Adrenal gland (tissue), 2 donors: ENCODE measurements at regions not wholly inside any gene's neighbourhood (a gene's known extent, or its start where the extent isn't known, plus 50 kb on each side); places are given as distances from the start of the nearest gene placed in this dataset.

Source experiments
- small RNA-seq, 2 donors: library from RNA; depleted of rRNA; stranded (forward); fragments of <200 nt; gene quantifications; one replicate each; pipeline ENCODE3, GENCODE V24; 2016

Small RNA genes lying in the stretch of these regions (small RNA-seq; reads per million reads assigned to genes)
- 0 reads per million in 2 donors for gene SNX3P1X
